GM23248 (cell line): ENCODE measurements at regions not wholly inside any gene's neighbourhood (a gene's known extent, or its start where the extent isn't known, plus 50 kb on each side); places are given as distances from the start of the nearest gene placed in this dataset.

Experiments
- DNase-seq: peaks from one replicate; pipeline ENCODE4 v3.0.0-alpha.2; 2015
- H2AFZ ChIP-seq: fragments of 200-600 bp; sonication (generic); 2 replicates; pipeline ENCODE4 v1.6.1; 2016; ENCODE audit warnings: antibody characterized with exemption
- H3F3A ChIP-seq: fragments of 200-600 bp; sonication (generic); 2 replicates; pipeline ENCODE4 v1.6.1; 2016; ENCODE audit warnings: mild to moderate bottlenecking, antibody characterized with exemption, mixed run types; ENCODE audit not compliant: insufficient read depth
- H3K27ac ChIP-seq: fragments of 200-600 bp; sonication (generic); 2 replicates; pipeline ENCODE4 v1.5.1; 2016; ENCODE audit warnings: mild to moderate bottlenecking
- H3K27me3 ChIP-seq: fragments of 200-600 bp; sonication (generic); replicated peaks from 2 replicates; pipeline ENCODE4 v1.6.1; 2016; ENCODE audit warnings: mild to moderate bottlenecking; ENCODE audit not compliant: insufficient read depth
- H3K36me3 ChIP-seq: fragments of 200-600 bp; sonication (generic); 2 replicates; pipeline ENCODE4 v1.6.1; 2016; ENCODE audit warnings: low read depth, mild to moderate bottlenecking
- H3K4me1 ChIP-seq: fragments of 200-600 bp; sonication (generic); 2 replicates; pipeline ENCODE4 v1.6.1; 2016; ENCODE audit warnings: mild to moderate bottlenecking; ENCODE audit not compliant: insufficient read depth
- H3K4me2 ChIP-seq: fragments of 200-600 bp; sonication (generic); one replicate; pipeline ENCODE4 v1.6.1; 2016; ENCODE audit warnings: mild to moderate bottlenecking; ENCODE audit not compliant: unreplicated experiment
- H3K4me3 ChIP-seq: fragments of 200-600 bp; sonication (generic); 2 replicates; pipeline ENCODE4 v1.5.1; 2016; ENCODE audit warnings: mild to moderate bottlenecking
- H3K79me2 ChIP-seq: fragments of 200-600 bp; sonication (generic); 2 replicates; pipeline ENCODE4 v1.6.1; 2016; ENCODE audit warnings: mild to moderate bottlenecking; ENCODE audit not compliant: insufficient read depth
- H3K9ac ChIP-seq: fragments of 200-600 bp; sonication (generic); 2 replicates; pipeline ENCODE4 v1.6.1; 2016; ENCODE audit warnings: mild to moderate bottlenecking
- H3K9me2 ChIP-seq: fragments of 200-600 bp; sonication (generic); 2 replicates; pipeline ENCODE4 v1.6.1; 2016; ENCODE audit warnings: mixed run types, mild to moderate bottlenecking, moderate library complexity; ENCODE audit not compliant: insufficient read depth
- H3K9me3 ChIP-seq: fragments of 200-600 bp; sonication (generic); one replicate; pipeline ENCODE4 v1.6.1; 2017; ENCODE audit warnings: low read depth
- H4K20me1 ChIP-seq: fragments of 200-600 bp; sonication (generic); 2 replicates; pipeline ENCODE4 v1.6.0; 2016; ENCODE audit not compliant: insufficient read depth
- EZH2 ChIP-seq: fragments of 200-600 bp; sonication (generic); IDR thresholded peaks from 2 replicates; pipeline ENCODE4 v1.6.1; 2018; ENCODE audit warnings: antibody characterized with exemption, mild to moderate bottlenecking; ENCODE audit not compliant: insufficient read depth, poor library complexity, severe bottlenecking
- EZH2phosphoT487 ChIP-seq: fragments of 200-600 bp; sonication (generic); IDR thresholded peaks from 2 replicates; pipeline ENCODE4 v1.6.1; 2018; ENCODE audit warnings: antibody characterized with exemption, moderate library complexity, mild to moderate bottlenecking, low read depth; ENCODE audit not compliant: insufficient read depth
- WGBS, 2 experiments: methylation state at CpG; one replicate each; pipeline ENCODE4 v1.1.6; 2015 to 2017; ENCODE audit warnings: low lambda C conversion rate in 2 of 2, low coverage in 1 of 2; ENCODE audit errors: missing lambda C conversion rate in 2 of 2; 5-methylcytosine and 5-hydroxymethylcytosine counted together
- in situ Hi-C: fragments of 300-500 bp; cut with MboI; formaldehyde crosslinking; loops from 2 replicates; pipeline ENCODE4 v1.15.0; 2020

DNA sequence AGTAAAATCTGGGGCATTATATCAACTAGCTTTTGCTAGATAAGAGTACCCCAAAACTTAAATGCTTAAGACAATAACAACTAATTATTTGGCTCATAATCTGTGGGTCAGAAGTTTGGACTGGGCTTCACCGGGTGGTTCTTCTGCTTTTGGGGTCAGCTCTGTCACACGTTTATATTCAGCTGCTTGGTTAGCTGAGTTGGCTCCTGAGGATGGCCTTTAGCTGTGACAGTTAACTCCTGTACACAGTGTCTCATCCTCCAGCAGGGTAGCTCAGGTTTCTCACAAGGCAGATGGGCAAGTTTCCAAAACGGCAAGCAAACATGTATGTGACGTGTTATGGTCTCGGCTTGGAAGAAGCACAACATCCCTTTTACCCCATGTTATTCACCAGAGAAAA is 488.2 kb downstream of the TLE4 start:
- no peak for DNase-seq
- Histone ChIP-seq H3K36me3 (no peaks in the 10 kb centered on the region), H3K4me1 (peaks cover 20% of the 10 kb centered on the region), H3K9ac (no peak overlapping the region), H3K27ac (no peak overlapping the region), H3F3A (peaks cover 19% of the 10 kb centered on the region), H3K9me3 (no peaks in the 10 kb centered on the region), H3K27me3 (no peaks in the 10 kb centered on the region), H3K4me3 (no peak overlapping the region), H3K79me2 (no peaks in the 10 kb centered on the region), H3K4me2 (no peak overlapping the region), H3K9me2 (no peaks in the 10 kb centered on the region), H4K20me1 (no peaks in the 10 kb centered on the region), H2AFZ (no peak overlapping the region)
- in situ Hi-C loops: no loop called here
- 81 to 83% methylated on average over 5 of the region's 5 CpGs for WGBS, 2 experiments
- TF ChIP-seq EZH2 (no peak), EZH2phosphoT487 (no peak)

DNA sequence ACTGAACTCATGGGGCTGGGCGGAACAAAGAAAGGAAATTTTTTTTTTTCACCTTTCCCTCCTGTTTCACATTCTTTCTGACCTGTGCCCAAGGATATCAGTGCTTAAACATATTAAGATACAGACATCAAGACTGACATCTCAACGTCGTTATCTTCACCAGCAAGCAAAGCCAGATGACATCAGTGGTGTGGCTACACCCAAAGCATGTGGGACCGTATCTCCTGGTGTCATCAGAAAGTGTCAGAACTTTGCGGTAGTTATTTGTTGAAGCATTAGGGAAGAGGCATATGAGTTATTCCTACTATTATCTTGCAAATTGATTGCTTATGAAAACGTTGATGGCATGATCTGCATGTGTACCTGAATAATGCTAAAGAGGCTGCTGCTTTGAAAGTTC is 487.4 kb downstream of the TLE4 start:
- in situ Hi-C loops: no loop called here
- Histone ChIP-seq H2AFZ (no peak overlapping the region), H3K9me3 (no peaks in the 10 kb centered on the region), H3K9me2 (no peaks in the 10 kb centered on the region), H4K20me1 (no peaks in the 10 kb centered on the region), H3K27me3 (no peaks in the 10 kb centered on the region), H3K4me1 (peaks cover 20% of the 10 kb centered on the region), H3K36me3 (no peaks in the 10 kb centered on the region), H3F3A (peaks cover 19% of the 10 kb centered on the region), H3K4me2 (no peak overlapping the region), H3K9ac (no peak overlapping the region), H3K4me3 (no peak overlapping the region), H3K27ac (no peak overlapping the region), H3K79me2 (no peaks in the 10 kb centered on the region)
- WGBS, 2 experiments: 57 to 68% methylated on average over 6 of the region's 6 CpGs
- no peak for DNase-seq
- TF ChIP-seq EZH2phosphoT487: no peak

DNA sequence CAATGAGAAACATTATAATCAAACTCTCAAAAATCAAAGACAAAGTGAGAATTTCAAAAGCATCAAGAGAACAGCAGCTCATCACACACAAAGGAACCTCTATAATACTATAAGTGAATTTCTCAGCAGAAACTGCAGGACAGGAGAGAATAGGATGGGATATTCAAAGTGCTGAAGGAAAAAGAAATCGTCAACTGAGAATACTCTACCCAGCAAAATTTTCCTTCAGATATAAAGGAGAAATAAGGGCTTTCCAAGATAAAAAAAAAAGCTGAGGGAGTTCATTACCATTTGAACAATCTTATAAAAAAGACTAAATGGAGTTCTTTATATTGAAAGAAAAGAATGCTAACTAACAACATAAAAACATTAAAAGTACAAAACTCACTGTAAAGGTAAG is 481.1 kb downstream of the TLE4 start:
- no peak overlapping the region for H2AFZ ChIP-seq
- no peaks in the 10 kb centered on the region for H3K79me2 ChIP-seq
- no peaks in the 10 kb centered on the region for H3K9me2 ChIP-seq
- no peak overlapping the region for H3K4me2 ChIP-seq
- no peaks in the 10 kb centered on the region for H3K36me3 ChIP-seq
- 30 to 53% methylated on average over 1 of the region's 1 CpG for WGBS, 2 experiments
- no peak overlapping the region for H3K9ac ChIP-seq
- no peak for TF ChIP-seq EZH2phosphoT487
- TF ChIP-seq EZH2: no peak
- in situ Hi-C loops: no loop called here
- DNase-seq: no peak
- no peaks in the 10 kb centered on the region for H3K4me1 ChIP-seq
- H4K20me1 ChIP-seq: no peaks in the 10 kb centered on the region
- no peaks in the 10 kb centered on the region for H3F3A ChIP-seq
- no peaks in the 10 kb centered on the region; the same call in 1 of the 2 replicates for H3K27me3 ChIP-seq
- no peak overlapping the region for H3K4me3 ChIP-seq
- no peaks in the 10 kb centered on the region for H3K9me3 ChIP-seq
- no peak overlapping the region for H3K27ac ChIP-seq

DNA sequence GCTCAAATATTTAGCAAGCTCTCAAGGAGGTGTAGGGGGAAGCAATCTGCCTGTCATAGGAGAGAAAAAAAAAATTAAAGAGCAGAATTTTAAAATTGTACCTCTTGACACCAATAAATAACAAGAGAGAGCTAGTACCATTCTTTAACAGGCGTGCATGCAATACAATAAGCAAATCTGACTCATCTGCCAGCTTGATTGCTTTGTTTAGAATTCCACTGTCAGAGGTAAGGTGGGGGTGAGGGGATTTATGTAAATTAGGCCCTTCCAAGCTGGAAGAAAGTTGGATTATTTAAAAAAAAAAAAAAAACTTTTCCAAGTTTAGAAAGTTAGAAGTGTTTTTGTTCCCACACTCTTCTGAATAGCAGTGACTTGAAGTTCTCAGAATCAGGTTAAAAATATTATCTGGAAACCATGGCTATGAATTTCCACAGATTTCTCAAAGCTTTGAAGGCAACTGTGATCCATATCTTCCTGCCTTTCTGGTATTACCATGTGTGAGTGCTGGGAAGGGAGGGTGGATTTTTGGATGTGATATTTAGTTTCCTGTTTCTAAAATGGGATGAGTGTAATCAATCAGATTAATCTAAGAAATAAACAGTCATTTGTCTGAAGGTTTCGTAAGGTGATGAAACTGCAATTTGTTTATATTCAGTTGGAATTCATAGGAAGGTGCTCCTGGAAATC is 477.5 kb downstream of the TLE4 start:
- Histone ChIP-seq H2AFZ (no peak overlapping the region), H3F3A (no peaks in the 10 kb centered on the region), H3K4me3 (no peak overlapping the region), H3K27ac (no peak overlapping the region), H3K9ac (no peak overlapping the region), H3K27me3 (no peaks in the 10 kb centered on the region; the same call in 1 of the 2 replicates), H4K20me1 (no peaks in the 10 kb centered on the region), H3K9me2 (no peaks in the 10 kb centered on the region), H3K79me2 (no peaks in the 10 kb centered on the region), H3K4me1 (no peaks in the 10 kb centered on the region), H3K9me3 (no peaks in the 10 kb centered on the region), H3K36me3 (no peaks in the 10 kb centered on the region), H3K4me2 (no peak overlapping the region)
- no peak for DNase-seq
- TF ChIP-seq EZH2phosphoT487 (no peak), EZH2 (no peak)
- 37 to 41% methylated on average over 2 of the region's 2 CpGs for WGBS, 2 experiments
- in situ Hi-C loops: no loop called here

DNA sequence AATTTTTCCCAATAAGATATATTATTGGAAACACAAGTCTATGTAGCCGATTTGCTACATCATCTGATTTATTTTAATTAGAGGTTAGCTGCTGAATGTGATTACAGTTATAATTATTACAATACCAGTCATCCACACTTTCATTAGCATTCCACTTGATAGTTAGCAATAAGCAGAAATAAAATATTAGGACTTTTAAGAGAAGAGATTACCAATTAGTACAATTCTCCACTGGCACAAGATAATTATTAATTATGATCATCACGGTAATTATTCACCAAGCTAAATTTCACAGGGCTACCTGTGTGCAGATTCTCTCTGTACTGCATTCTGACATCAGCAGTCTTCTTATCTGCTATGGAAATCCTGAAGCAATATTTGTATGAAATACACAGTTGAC is 474.7 kb downstream of the TLE4 start:
- H3K9me2 ChIP-seq: no peaks in the 10 kb centered on the region
- no peak overlapping the region for H3K27ac ChIP-seq
- no peaks in the 10 kb centered on the region for H3K27me3 ChIP-seq
- H3F3A ChIP-seq: no peaks in the 10 kb centered on the region
- no peaks in the 10 kb centered on the region for H3K4me1 ChIP-seq
- TF ChIP-seq EZH2 (no peak), EZH2phosphoT487 (no peak)
- no peaks in the 10 kb centered on the region for H4K20me1 ChIP-seq
- in situ Hi-C loops: no loop called here
- no peaks in the 10 kb centered on the region for H3K79me2 ChIP-seq
- H3K36me3 ChIP-seq: no peaks in the 10 kb centered on the region
- no peak for DNase-seq
- no peak overlapping the region for H3K4me3 ChIP-seq
- H3K9ac ChIP-seq: no peak overlapping the region
- H3K4me2 ChIP-seq: no peak overlapping the region
- H2AFZ ChIP-seq: no peak overlapping the region
- no peaks in the 10 kb centered on the region for H3K9me3 ChIP-seq
- 43 to 52% methylated on average over 2 of the region's 2 CpGs for WGBS, 2 experiments
